ENCODE measurements at regions not wholly inside any gene's neighbourhood (a gene's known extent, or its start where the extent isn't known, plus 50 kb on each side); places are given as distances from the start of the nearest gene placed in this dataset.
"Not testable (repeated sequence)": the region's sequence is repeated elsewhere in the genome, so short reads cannot be mapped to it uniquely, and the experiment has no call there.

DNA sequence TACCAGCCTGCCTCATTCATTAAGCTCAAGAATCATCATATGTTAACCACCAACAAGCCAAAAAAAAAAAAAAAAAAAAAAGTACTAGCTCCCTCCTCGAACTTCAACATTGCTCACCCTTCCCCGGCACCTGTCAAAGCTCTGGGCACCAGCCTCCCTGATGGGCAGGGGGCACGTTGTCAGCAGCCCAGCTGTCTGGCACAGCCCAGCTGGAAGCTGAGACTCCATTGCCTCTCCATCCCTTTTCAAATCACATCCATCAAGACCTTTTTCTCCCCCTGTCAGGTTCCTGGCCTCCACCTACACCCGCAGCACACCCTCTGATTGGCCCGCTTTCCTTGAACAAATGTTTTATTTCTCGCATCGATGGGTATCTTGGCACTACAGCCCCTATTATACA, 913.3 kb upstream of the AUTS2 start:
- DNase-seq, result no peak

DNA sequence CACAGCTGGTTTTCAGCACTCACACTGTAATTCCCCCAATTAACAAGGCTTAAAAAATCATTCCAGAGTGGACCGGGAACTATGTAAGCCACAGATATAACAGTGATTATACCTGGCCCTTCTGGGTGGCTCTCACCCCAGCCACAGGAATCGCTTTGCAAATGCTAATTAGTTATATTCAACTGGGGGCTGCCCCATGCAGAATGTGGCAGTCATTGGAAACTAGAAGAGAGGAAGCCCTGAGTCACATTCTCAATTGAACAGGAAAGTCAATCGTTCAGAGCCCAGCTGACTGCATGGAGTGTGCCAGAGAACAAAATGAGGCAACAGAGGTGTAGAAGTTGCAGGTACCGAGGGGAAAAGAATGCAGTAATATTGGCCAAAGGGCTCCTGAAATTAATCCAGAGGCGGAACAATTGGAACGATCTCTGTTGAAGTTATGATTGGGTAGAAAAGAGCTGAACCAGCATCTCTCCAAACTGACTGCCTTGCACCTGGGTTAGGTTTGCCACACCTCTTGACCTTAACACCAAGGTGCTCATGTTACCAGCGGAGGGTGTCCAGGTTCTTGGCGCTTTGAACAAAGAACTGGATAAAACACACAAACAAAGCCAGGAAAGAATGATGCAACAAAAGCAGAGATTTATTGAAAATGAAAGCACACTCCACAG, 909.7 kb upstream of the AUTS2 start:
- no peak for DNase-seq

DNA sequence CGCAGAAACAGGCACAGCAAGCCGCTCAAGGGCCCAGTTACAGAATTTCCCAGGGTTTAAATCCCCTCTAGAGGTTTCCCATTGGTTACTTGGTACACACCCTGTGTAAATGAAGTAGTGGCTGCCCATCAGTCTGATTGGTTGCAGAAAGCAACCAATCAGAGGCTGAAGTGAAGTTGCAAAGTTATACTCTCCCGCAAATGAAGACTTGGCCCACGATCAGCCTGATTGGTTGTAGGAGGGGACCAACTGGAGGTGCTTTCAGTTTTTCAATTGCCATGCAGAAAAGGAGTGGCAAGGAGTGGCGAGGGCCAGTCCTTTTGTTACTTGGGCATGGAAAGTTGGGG, 909.2 kb upstream of the AUTS2 start:
- no peak for DNase-seq

DNA sequence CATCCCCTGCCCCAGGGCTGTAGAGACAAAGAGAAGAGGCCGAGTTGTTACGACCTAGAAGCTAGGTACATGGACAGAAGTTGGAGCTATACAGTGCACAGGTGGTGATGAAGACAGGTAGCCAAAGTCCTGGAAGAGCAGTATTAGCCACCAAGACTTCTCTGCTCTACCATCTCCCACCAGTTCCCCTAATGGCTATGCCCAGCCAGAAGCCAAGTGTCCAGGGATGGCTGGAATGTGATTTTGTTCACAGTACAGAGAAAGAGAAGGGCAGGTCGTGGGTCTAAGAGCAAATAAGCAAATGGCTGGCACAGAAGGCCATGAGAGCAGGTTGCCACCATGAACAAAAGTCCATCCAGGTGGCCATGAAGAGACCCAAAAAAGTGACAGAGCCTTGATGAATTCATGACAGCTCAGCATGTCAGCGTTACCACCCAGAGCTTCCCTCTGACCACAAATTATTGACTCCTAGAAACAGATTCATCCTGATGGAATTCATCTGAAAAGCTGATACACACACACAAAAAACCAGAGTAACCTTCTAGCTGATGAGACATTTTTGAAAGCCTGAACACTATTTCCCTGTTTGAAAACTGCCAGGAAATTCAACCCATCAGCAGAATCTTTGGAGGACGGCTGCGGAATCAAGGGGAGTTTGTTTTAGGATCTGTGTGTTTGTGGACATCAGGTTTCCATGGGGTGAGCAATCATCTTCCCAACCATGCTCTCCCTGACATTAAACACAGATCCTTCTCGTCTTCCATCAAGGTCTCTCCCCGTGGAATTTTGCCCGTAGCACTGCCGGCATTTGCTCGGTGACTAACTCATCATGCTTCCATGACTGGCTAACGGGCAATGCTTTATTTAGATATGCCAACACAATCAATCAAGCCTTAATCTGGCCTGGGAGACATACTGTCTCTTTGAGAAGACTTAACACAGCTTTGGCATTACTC, 906.7 kb upstream of the AUTS2 start:
- DNase-seq, result no peak

DNA sequence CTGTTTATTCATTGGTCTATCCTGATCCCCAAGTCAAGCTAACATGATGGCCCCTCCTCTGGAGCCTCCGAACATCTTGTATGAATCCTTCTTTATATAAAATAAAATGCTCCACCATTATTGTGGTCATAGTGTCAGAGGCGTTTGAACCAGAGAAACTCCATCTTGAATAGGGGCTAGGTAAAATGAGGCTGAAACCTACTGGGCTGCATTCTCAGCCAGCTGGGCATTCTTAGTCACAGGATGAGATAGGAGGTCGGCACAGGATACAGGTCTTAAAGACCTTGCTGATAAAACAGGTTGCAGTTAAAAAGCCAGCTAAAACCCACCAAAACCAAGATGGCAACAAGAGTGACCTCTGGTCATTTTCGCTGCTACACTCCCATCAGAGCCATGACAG, 905.8 kb upstream of the AUTS2 start:
- DNase-seq, result no peak

DNA sequence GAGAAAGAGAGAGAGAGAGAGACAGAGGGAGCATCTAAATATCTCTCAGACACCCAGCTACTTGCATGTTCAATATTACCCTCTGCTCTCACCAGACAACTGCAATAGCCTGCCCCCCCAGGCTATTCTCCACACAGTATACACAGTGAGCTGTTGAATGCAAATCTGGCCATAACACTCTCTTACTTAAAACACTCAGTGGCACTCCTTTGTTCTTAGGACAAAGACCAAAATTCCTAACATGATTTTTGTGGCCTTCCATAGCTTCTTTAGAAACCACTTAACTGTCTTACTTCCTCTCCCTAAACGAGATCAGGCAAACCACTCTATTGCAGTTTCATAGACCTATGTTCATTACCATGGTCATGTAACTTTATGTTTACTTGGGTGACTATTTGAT, 903.6 kb upstream of the AUTS2 start:
- no peak for DNase-seq

DNA sequence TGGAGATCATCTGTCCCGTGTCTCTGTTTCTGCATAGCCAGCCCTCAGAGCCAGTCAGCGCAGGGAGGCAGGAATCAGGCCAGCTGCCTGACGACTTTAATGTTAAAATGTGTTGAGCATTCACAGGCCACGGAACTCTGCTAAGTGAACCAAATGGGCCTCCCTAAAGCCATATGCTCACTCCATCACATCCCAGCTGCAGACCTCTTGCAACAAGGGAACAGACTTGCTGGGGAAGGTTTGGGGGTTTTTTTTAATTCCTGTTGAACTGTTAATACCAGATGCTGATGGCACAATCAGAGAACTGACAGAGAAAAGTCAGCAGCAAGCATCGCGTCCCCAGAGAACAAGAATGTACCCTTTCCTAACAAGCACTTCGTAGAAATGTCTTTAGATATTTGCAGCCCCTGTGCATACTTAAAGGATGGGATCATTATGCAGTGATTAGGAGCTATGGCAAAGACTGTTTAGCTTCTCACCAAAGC, 900.4 kb upstream of the AUTS2 start:
- DNase-seq, result no peak

DNA sequence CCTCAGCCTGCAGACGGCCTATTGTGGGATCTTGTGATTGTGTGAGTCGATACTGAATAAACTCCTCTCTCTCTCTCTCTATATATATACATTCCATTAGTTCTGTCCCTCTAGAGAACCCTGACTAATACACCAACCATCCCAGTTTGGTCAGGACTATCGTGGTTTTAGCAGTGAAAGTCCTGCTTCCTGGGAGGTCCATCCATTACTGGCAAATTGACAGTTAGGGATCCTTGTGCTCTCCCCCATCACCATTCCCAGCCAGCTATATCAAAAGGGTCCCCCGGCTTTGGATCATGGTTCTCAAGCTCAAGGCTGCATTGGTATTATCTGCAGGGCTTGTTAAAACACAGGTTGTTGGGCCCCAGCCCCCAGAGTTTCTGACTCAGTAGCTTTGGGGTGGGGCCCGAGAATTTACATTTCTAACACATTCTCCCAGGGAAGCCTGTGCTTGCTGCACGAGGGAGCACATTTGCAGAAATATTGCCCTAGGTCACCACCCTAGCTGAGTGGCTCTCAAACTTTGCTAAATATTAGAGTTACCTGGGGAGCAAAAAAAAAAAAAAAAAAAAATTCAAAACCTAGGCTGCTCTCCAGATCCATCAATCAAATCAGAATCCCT, 899.1 kb upstream of the AUTS2 start:
- DNase-seq, result no peak

DNA sequence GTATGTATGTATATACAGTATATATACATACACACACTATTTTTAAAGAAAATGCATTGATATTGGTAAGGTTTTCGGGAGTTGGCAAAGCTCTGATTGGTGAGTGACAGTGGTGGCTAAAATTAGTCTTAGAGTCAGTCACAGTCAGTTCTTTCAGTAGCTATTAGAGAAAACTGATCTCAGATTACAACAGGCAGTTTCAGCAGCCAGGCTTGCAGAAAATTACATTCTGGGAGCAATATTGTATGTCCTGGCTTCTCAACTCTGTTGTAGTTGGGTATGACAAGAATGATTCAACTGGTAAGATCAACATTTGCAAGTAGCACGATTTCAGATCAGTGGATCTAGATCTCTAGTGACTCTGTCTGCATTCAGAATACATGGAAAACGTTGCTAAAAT, 897.9 kb upstream of the AUTS2 start:
- no peak for DNase-seq

DNA sequence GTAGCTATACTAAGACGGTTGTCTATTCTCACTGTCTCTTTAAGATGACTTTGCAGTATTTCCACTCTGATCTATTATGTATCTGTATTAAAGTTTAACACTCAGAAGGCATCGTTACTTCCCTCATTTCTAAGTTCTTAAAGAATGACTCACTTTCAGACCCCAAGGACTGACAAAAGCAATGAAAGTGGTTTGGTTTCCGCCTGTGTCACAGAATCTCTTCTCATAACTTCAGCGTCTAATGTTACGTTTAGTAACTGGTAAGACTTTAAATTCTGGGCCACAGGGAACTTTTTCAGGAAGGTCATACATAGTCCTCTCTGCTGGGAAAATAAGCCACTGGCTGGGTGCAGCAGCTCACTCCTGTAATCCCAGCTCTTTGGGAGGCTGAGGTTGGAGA, 892.0 kb upstream of the AUTS2 start:
- DNase-seq, result no peak

DNA sequence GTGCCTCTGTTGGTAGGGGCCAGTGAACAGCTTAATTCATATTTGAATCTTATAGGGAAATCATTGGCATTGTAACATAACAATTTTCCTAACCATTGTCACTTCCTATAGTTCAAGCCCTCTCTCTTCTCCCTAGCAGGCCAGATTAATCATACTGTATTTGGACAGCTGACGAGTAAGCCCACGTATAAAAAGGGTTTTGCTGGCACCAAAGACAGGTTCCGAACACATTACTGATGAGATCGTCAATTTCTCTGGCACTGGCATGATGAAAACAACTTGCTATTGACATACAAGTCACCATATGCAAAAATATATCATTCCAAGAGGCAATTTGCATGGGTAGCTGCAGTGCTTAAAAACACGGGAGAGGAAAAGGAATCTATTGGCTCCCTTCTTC, 891.1 kb upstream of the AUTS2 start:
- DNase-seq, result no peak

DNA sequence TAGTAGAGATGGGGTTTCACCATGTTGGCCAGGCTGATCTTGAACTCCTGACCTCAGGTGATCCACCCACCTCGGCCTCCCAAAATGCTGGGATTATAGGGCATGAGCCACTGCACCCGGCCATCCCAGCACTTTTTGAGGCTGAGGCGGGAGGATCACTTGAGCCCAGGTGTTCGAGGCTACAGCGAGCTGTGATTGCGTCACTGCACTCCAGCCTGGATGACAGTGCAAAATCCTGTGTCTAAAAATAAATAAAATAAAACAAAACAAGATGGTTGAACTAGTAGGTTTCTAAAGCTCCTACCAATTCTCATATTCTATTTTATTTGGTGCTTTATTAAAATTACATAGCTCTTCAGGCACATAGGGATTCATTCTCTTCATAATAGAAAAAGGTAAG, 890.3 kb upstream of the AUTS2 start:
- DNase-seq, result no peak

DNA sequence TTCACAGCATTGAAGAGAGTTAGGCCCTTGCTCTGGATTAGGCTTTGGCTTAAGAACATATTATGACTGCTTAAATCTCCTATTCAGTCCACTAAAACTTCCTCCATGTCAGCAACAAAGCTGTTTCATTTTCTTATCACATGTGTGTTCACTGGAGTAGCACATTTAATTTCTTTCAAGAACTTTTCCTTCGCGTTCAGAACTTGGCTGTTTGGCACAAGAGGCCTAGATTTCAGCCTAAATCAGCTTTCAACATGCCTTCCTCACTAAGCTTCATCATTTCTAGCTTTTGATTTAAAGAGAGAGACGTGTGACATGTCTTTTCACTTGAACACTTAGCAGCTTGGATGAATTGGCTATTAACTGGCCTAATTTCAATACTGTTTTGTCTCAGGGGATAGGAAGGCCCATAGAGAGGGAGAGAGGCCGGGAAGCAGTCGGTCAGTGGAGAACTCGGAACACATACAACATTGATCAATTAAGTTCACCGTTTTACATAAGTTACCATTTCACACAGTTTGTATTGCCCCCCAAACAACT, 885.2 kb upstream of the AUTS2 start:
- no peak for DNase-seq

DNA sequence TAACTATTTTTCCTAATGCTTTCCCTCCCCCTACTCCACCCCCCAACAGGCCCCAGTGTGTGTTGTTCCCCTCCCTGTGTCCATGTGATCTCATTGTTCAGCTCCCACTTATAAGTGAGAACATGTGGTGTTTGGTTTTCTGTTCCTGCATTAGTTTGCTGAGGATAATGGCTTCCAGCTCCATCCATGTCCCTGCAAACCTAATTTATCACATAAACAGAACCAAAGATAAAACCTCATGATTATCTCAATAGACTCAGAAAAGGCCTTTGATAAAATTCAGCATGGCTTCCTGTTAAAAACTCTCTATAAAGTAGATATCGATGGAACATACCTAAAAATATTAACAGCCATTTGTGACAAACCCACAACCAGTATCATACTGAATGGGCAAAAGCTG, 884.1 kb upstream of the AUTS2 start:
- DNase-seq, result not testable (repeated sequence)

DNA sequence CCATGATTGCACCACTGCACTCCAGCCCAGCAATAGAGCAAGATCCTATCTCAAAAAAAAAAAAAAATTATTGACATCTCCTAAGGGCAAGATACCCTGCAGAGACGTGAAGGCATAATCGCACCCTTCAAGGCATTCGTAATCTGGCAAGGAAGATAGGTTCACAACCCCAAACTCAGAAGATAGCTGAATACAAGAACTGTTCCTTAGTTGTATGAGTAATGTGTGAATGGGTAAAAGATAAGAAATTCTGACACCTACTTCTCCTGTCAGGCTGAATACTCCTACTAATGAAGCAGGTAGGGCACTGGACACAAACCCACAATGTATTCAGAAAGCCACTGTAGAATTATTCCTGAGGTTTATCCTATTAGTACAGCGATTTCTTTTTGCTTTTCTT, 882.4 kb upstream of the AUTS2 start:
- DNase-seq, result no peak

DNA sequence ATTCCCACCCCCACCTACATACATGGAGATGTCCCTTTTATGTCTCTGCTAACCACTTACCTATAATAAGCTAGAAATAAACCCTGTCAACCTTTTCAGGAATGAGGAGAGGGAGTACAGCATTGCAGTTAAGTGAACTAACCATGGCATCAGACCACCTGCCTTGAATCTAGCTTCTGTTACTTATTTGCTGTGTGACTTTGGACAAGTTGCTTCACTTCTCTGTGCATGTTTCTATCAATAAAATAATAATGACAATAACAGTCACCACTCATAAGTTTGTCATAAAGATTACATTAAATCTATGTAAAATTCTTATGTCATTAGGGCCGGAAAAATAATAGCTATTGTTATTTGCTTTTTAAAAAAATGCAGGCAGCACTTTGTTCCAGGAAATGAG, 881.1 kb upstream of the AUTS2 start:
- DNase-seq, result no peak

DNA sequence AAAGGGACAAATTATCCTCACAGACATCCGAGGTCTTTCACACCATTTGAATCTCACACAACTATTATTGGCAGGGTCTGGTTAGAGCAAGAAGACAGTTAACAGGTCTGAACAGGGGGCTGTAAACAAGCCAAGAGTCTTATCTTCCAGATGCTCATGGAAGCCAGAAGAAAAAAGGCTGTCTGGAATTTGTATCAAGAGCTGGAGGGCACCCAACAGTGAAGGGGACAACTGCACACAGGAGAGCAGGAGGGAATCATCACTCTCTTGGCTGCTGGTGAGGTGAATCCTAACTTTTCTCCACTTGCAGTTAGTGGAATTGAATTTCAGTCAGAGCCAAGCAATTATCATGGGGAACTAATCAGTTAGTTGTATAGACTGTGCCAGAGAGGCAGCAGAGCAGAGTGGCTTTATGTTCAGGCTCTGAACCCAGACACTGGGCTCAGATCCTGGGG, 880.2 kb upstream of the AUTS2 start:
- DNase-seq, result no peak

DNA sequence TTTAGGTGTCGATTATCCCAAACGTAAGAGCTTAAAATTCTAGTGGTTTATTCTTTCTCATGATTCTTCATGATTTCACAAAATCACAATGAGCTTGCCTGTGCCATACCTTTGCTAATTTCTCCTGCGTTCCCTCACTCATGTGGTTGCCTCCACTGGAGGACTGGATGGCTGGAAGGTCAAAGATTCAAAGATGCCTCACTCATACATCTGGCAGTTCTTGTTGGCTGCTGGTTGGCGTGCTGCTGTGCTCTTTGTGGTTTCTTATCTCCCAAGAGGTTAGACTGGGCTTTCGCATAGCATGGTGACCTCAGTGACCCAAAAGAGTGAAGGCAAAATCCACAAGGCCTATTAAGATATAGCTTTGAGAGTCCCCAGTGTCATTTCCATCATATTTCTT, 877.6 kb upstream of the AUTS2 start:
- DNase-seq, result no peak

DNA sequence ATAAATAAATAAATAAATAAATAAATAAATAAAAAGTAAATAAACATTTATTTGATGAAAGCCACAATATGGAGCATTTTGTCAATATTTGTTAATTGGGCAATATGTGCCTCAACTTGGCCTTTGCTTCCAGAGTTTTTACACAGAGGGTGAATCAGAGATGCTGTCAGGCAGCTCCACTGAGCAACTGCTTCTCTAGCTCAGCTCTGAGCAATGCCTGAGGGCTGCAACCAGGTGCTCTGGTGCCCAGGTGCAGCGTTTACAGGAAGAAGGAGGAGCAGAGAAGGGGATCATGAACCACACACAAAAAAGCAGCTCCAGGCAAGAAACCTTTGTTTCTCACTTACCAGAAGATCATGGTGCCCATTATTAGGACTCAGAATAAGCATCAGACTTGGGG, 876.2 kb upstream of the AUTS2 start:
- DNase-seq, result no peak

DNA sequence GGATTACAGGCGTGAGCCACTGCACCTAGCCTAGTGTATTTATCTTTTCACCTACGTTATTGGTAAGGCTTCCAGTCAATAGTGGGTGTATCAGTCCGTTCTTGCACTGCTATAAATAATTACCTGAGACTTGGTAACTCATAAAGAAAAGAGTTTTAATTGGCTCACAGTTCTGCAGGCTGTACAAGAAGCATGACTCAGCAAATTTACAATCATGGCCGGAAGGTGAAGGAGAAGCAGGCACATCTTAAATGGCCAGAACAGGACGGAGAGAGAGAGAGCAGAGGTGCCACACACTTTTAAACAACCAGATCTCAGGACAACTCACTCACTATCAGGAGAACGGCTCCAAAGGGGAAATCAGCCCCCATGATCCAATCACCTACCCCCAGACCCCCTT, 873.3 kb upstream of the AUTS2 start:
- no peak for DNase-seq

DNA sequence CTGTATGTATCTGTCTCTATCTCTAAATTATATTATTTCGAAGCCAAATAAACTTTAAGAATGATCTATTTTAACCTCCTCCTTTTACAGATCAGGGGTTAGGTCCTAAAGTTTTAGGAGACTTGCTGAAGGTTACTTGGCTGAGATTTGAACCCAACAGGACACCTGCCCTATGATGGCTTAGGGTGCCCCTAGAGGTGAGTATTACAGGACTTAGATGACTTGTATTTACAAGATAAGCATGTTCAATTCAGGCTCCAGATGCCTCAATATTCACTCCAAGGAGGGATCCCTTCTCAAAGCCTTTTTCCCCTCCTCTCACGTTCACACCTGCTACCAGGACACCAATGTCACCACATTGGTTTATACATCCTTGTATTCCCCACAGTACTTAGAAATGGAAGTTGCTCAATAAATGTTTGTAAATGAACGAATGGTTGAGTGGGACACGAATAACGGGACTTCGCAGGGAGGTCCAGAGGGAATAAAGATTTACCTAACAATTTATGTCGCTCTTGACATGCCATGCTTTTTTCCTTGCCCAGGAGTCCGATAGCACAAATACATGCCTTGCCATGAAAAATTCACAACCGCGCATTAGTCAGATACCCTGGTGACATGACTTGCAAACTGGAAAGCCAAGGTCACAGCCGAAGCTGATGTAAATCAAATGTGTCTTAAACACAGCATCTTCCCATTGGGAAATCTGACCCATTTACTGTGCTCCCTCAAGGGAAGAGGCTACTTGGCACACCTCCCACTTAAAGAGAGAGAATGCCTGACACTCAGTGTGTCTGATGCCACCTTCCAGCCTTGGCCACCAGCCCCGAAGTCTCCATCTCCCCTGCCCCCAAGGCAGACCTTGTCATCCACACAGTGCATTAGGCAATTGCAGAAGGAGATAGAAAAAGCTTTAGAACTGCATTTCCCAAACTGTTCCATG, 872.2 kb upstream of the AUTS2 start:
- no peak for DNase-seq

DNA sequence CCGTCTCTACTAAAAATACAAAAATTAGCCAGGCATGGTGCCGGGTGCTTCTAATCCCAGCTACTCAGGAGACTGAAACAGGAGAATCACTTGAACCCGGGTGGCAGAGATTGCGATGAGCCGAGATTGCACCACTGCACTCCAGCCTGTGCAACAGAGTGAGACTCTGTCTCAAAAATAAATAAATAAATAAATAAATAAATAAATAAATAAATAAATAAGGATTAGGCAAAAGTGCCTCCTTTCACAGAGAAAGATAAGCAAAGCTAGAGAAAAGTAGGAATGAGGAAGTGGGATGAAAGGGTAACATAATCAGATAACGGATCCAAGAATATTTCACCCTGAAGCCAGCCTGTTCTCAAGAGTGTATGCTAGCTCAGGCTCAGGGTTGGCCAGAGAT, 869.6 kb upstream of the AUTS2 start:
- DNase-seq, result not testable (repeated sequence)
